GM18502 (cell line): ENCODE measurements at regions not wholly inside any gene's neighbourhood (a gene's known extent, or its start where the extent isn't known, plus 50 kb on each side); places are given as distances from the start of the nearest gene placed in this dataset.
A peak's percentile ranks its signal among the peaks of the same experiment; 100 is the strongest.

Source experiments
- ATAC-seq: cut with Tn5 transposase; IDR thresholded peaks from one replicate; pipeline ENCODE4 v1.9.1; 2021; ENCODE audit warnings: mild to moderate bottlenecking; ENCODE audit not compliant: unreplicated experiment, poor library complexity

GRCh38 chr4:182973511-182973911, 56.3 kb upstream of the DCTD start:
- no peak for ATAC-seq

GRCh38 chr4:182971702-182972101, 54.5 kb upstream of the DCTD start:
- no peak for ATAC-seq

- ATAC-seq: peak; percentile 86
Observed at GRCh38 chr4:182969651-182970279, 52.6 kb upstream of the DCTD start.

- peak; percentile 91 for ATAC-seq
Observed at GRCh38 chr4:182968917-182969650, 51.9 kb upstream of the DCTD start.

GRCh38 chr4:182967403-182967802, 50.2 kb upstream of the DCTD start:
- ATAC-seq: no peak
